Esophagus squamous epithelium (tissue), 4 donors: ENCODE measurements at regions not wholly inside any gene's neighbourhood (a gene's known extent, or its start where the extent isn't known, plus 50 kb on each side); places are given as distances from the start of the nearest gene placed in this dataset.

ENCODE experiments used
- POLR2A ChIP-seq, 4 donors: fragments of 450-650 bp; IDR thresholded peaks; one replicate each; pipeline ENCODE4 v1.6.1; 2017; ENCODE audit warnings: antibody characterized with exemption in 4 of 4, mild to moderate bottlenecking in 4 of 4, moderate library complexity in 3 of 4
- TF ChIP-seq, protein P1 (sequence below), 6 experiments: fragments of 450-650 bp in 4 of 6; fragments of 200-600 bp in 2 of 6; sonication (generic) in 2 of 6; IDR thresholded peaks; one replicate each; pipeline ENCODE4 v1.5.1; 2016 to 2019; ENCODE audit warnings: antibody characterized with exemption in 6 of 6, mild to moderate bottlenecking in 4 of 6, moderate library complexity in 4 of 6

DNA sequence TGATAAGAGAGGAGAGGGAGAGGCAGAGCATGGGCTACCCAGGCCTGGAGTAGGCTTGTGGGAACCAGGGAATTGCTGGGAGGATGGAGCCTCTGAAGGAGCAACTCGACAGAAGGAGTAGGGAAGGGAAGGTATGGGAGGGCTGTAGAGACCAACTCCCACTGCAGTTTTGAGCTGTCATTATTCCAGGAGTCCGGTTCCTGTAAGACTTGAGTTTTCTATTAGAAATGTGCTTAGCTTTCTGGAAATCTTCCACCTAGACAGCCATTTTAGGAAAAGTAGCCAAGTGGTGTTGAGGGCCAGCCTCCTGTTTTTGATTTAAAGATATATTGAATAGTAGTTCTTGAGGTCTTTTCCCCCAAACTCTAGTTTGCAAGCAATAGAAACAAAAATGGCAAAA is 323.5 kb downstream of the LRRC70 start:
- TF ChIP-seq, protein P1, sequence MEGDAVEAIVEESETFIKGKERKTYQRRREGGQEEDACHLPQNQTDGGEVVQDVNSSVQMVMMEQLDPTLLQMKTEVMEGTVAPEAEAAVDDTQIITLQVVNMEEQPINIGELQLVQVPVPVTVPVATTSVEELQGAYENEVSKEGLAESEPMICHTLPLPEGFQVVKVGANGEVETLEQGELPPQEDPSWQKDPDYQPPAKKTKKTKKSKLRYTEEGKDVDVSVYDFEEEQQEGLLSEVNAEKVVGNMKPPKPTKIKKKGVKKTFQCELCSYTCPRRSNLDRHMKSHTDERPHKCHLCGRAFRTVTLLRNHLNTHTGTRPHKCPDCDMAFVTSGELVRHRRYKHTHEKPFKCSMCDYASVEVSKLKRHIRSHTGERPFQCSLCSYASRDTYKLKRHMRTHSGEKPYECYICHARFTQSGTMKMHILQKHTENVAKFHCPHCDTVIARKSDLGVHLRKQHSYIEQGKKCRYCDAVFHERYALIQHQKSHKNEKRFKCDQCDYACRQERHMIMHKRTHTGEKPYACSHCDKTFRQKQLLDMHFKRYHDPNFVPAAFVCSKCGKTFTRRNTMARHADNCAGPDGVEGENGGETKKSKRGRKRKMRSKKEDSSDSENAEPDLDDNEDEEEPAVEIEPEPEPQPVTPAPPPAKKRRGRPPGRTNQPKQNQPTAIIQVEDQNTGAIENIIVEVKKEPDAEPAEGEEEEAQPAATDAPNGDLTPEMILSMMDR (IDR thresholded peaks at IDR 0.05) = no peak
- no peak for TF ChIP-seq POLR2A (IDR thresholded peaks at IDR 0.05)
